ENCODE measurements at regions not wholly inside any gene's neighbourhood (a gene's known extent, or its start where the extent isn't known, plus 50 kb on each side); places are given as distances from the start of the nearest gene placed in this dataset.

DNA sequence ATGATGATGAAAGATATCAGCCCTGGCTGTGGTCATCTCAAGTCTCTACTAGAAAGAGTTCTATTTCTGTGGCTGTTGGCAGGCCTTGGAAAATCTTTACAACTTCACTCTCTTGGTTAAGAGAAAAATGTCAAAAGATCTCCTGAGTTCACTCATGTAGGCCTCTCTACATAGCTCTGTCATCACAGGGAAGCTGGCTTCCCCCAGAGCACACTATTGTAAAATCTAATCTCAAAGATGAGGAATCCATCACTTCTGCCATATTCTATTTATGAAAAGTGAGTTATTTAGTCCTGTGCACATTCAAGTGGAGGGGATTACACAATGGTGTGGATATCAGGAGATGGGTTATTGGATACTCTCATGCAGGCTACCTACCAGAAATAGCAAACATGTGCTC is 388.4 kb upstream of the HS3ST1 start:
- H3K27me3 ChIP-seq (ENCODE audit: insufficient read depth, low read depth, low read length) = no peaks in the 10 kb centered on the region
- H3K79me2 ChIP-seq (replicated peaks; ENCODE audit: insufficient read depth, low read length) = no peaks in the 10 kb centered on the region
- no peaks in the 10 kb centered on the region for H3F3A ChIP-seq (ENCODE audit: insufficient read depth, low read length, poor library complexity, severe bottlenecking)
- H3K9ac ChIP-seq (ENCODE audit: low read length) = no peak overlapping the region
- H3K4me2 ChIP-seq (ENCODE audit: low read length) = no peak overlapping the region
- H3K4me3 ChIP-seq (ENCODE audit: low read length) = no peak overlapping the region
- no peaks in the 10 kb centered on the region for H4K20me1 ChIP-seq (ENCODE audit: insufficient read depth)
- no peaks in the 10 kb centered on the region for H3K9me2 ChIP-seq (ENCODE audit: insufficient read depth, low read length)
- no peak for TF ChIP-seq EZH2 (IDR thresholded peaks at IDR 0.05; ENCODE audit: borderline replicate concordance, insufficient read depth, low read length, poor library complexity, severe bottlenecking)
- TF ChIP-seq TAF1 (IDR thresholded peaks at IDR 0.05; ENCODE audit: low read depth) = no peak
- TF ChIP-seq, protein P1, sequence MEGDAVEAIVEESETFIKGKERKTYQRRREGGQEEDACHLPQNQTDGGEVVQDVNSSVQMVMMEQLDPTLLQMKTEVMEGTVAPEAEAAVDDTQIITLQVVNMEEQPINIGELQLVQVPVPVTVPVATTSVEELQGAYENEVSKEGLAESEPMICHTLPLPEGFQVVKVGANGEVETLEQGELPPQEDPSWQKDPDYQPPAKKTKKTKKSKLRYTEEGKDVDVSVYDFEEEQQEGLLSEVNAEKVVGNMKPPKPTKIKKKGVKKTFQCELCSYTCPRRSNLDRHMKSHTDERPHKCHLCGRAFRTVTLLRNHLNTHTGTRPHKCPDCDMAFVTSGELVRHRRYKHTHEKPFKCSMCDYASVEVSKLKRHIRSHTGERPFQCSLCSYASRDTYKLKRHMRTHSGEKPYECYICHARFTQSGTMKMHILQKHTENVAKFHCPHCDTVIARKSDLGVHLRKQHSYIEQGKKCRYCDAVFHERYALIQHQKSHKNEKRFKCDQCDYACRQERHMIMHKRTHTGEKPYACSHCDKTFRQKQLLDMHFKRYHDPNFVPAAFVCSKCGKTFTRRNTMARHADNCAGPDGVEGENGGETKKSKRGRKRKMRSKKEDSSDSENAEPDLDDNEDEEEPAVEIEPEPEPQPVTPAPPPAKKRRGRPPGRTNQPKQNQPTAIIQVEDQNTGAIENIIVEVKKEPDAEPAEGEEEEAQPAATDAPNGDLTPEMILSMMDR (IDR thresholded peaks at IDR 0.05; ENCODE audit: poor library complexity, severe bottlenecking) = no peak
- no peak for TF ChIP-seq MXI1 (conservative IDR thresholded peaks at IDR 0.05; ENCODE audit: poor library complexity, severe bottlenecking)
- TF ChIP-seq RAD21 (conservative IDR thresholded peaks at IDR 0.05) = no peak
- TF ChIP-seq, protein P2, sequence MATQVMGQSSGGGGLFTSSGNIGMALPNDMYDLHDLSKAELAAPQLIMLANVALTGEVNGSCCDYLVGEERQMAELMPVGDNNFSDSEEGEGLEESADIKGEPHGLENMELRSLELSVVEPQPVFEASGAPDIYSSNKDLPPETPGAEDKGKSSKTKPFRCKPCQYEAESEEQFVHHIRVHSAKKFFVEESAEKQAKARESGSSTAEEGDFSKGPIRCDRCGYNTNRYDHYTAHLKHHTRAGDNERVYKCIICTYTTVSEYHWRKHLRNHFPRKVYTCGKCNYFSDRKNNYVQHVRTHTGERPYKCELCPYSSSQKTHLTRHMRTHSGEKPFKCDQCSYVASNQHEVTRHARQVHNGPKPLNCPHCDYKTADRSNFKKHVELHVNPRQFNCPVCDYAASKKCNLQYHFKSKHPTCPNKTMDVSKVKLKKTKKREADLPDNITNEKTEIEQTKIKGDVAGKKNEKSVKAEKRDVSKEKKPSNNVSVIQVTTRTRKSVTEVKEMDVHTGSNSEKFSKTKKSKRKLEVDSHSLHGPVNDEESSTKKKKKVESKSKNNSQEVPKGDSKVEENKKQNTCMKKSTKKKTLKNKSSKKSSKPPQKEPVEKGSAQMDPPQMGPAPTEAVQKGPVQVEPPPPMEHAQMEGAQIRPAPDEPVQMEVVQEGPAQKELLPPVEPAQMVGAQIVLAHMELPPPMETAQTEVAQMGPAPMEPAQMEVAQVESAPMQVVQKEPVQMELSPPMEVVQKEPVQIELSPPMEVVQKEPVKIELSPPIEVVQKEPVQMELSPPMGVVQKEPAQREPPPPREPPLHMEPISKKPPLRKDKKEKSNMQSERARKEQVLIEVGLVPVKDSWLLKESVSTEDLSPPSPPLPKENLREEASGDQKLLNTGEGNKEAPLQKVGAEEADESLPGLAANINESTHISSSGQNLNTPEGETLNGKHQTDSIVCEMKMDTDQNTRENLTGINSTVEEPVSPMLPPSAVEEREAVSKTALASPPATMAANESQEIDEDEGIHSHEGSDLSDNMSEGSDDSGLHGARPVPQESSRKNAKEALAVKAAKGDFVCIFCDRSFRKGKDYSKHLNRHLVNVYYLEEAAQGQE (IDR thresholded peaks at IDR 0.05; ENCODE audit: borderline replicate concordance) = no peak
- no peak for TF ChIP-seq EP300 (conservative IDR thresholded peaks at IDR 0.05; ENCODE audit: poor library complexity, severe bottlenecking)
- no peak for TF ChIP-seq POLR2AphosphoS5 (IDR thresholded peaks at IDR 0.05)
- no peak for TF ChIP-seq SMC3 (conservative IDR thresholded peaks at IDR 0.05; ENCODE audit: poor library complexity)
- H3K9me3 ChIP-seq (ENCODE audit: low read length) = no peaks in the 10 kb centered on the region
- H2AFZ ChIP-seq (ENCODE audit: low read depth, low read length) = no peak overlapping the region
- no peaks in the 10 kb centered on the region for H3K36me3 ChIP-seq (ENCODE audit: insufficient read depth, low read length)
- no peak overlapping the region for H3K27ac ChIP-seq (ENCODE audit: low read length)

DNA sequence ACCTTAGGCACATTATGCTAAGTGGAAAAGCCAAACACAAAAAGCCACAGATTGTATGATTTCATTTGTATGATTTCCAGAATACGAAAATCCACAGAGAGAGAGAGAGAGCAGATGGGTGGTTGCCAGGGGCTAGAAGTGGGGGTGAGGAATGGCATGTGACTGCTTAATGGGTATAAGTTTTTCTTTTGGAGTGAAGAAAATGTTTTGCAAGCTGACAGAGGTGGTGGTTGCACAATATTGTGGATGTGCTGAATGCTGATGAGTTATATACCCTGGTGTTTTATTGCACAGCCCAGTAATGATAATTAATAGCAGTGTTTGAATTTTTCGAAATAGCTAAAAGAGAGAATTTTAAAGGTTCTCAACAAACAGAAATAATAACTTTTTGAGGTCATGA is 386.1 kb upstream of the HS3ST1 start:
- no peaks in the 10 kb centered on the region for H3K9me3 ChIP-seq (ENCODE audit: low read length)
- H4K20me1 ChIP-seq (ENCODE audit: insufficient read depth) = no peaks in the 10 kb centered on the region
- no peak overlapping the region for H3K4me2 ChIP-seq (ENCODE audit: low read length)
- H2AFZ ChIP-seq (ENCODE audit: low read depth, low read length) = no peak overlapping the region
- H3F3A ChIP-seq (ENCODE audit: insufficient read depth, low read length, poor library complexity, severe bottlenecking) = no peaks in the 10 kb centered on the region
- H3K36me3 ChIP-seq (ENCODE audit: insufficient read depth, low read length) = no peaks in the 10 kb centered on the region
- no peak overlapping the region for H3K9ac ChIP-seq (ENCODE audit: low read length)
- no peak overlapping the region for H3K4me3 ChIP-seq (ENCODE audit: low read length)
- TF ChIP-seq, protein P1 (IDR thresholded peaks at IDR 0.05; ENCODE audit: poor library complexity, severe bottlenecking) = no peak
- TF ChIP-seq EP300 (conservative IDR thresholded peaks at IDR 0.05; ENCODE audit: poor library complexity, severe bottlenecking) = no peak
- no peak for TF ChIP-seq EZH2 (IDR thresholded peaks at IDR 0.05; ENCODE audit: borderline replicate concordance, insufficient read depth, low read length, poor library complexity, severe bottlenecking)
- no peak for TF ChIP-seq POLR2AphosphoS5 (IDR thresholded peaks at IDR 0.05)
- TF ChIP-seq TAF1 (IDR thresholded peaks at IDR 0.05; ENCODE audit: low read depth) = no peak
- no peak for TF ChIP-seq SMC3 (conservative IDR thresholded peaks at IDR 0.05; ENCODE audit: poor library complexity)
- TF ChIP-seq MXI1 (conservative IDR thresholded peaks at IDR 0.05; ENCODE audit: poor library complexity, severe bottlenecking) = no peak
- TF ChIP-seq, protein P2 (IDR thresholded peaks at IDR 0.05; ENCODE audit: borderline replicate concordance) = no peak
- TF ChIP-seq RAD21 (conservative IDR thresholded peaks at IDR 0.05) = no peak
- no peaks in the 10 kb centered on the region for H3K79me2 ChIP-seq (replicated peaks; ENCODE audit: insufficient read depth, low read length)
- no peak overlapping the region for H3K27ac ChIP-seq (ENCODE audit: low read length)
- no peaks in the 10 kb centered on the region for H3K9me2 ChIP-seq (ENCODE audit: insufficient read depth, low read length)
- H3K27me3 ChIP-seq (ENCODE audit: insufficient read depth, low read depth, low read length) = no peaks in the 10 kb centered on the region
